Activated naive CD8-positive, alpha-beta T cell treated with anti-CD3 and anti-CD28 coated beads for 36 hours (primary cell): ENCODE measurements at regions not wholly inside any gene's neighbourhood (a gene's known extent, or its start where the extent isn't known, plus 50 kb on each side); places are given as distances from the start of the nearest gene placed in this dataset.

Source experiments
- DNase-seq: peaks from one replicate; pipeline ENCODE4 v3.0.0; 2021
- H3K27ac Mint-ChIP-seq: one replicate; pipeline ENCODE4 v1.8.0; 2022; ENCODE audit warnings: mild to moderate bottlenecking, moderate library complexity, mixed read lengths
- H3K27me3 Mint-ChIP-seq: one replicate; pipeline ENCODE4 v1.8.0; 2022; ENCODE audit warnings: mild to moderate bottlenecking, mixed read lengths
- H3K36me3 Mint-ChIP-seq: one replicate; pipeline ENCODE4 v1.8.0; 2021; ENCODE audit warnings: mild to moderate bottlenecking, mixed read lengths
- H3K4me1 Mint-ChIP-seq: one replicate; pipeline ENCODE4 v1.8.0; 2021; ENCODE audit warnings: mixed read lengths
- H3K4me3 Mint-ChIP-seq: one replicate; pipeline ENCODE4 v1.8.0; 2022; ENCODE audit warnings: mild to moderate bottlenecking, moderate library complexity, mixed read lengths
- H3K9me3 Mint-ChIP-seq: one replicate; pipeline ENCODE4 v1.8.0; 2022; ENCODE audit warnings: mixed read lengths

DNA sequence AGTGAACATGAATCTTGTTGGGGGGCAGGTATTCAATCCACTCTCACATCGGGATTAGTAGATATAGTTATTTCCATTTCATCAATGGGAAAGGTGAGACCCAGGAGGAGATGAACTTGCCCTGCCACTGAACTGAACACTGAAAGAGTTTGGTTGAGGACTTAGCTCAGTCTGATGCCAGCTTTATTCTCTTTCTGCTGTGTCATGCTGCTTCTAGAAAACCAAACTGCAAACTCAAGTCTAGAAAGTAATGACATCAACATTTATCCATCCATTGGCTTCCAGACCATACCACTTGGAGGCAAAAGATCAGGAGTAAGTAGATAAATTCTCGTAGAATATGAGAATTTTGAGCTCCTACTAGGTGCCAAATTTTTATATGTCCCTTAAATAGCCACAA is 288.0 kb upstream of the CTNNB1 start:
- H3K4me1 Mint-ChIP-seq = no peaks in the 10 kb centered on the region
- H3K4me3 Mint-ChIP-seq = no peak overlapping the region
- DNase-seq = no peak
- H3K27me3 Mint-ChIP-seq = peaks cover 3% of the 10 kb centered on the region
- no peaks in the 10 kb centered on the region for H3K36me3 Mint-ChIP-seq
- no peaks in the 10 kb centered on the region for H3K9me3 Mint-ChIP-seq
- no peak overlapping the region for H3K27ac Mint-ChIP-seq

DNA sequence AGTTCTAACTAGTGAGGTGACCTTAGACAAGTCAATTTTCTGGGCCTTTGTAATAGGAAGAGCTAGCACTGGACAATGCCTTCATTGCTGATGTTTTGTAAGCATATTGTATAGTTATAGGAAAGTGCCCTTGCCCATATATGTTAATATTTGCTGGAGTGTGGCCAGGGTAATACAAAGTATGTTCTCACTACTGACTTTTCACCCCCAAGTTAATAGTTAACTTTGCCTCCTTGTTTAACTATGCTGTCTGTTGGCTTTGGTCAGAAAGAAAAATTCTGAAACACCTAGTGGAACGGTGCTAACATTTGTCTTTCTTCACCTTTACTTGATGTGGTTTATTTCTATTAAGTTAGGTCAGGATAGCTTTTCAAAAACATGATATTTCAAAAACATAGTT is 287.4 kb upstream of the CTNNB1 start:
- no peaks in the 10 kb centered on the region for H3K36me3 Mint-ChIP-seq
- DNase-seq = no peak
- H3K27ac Mint-ChIP-seq = no peak overlapping the region
- no peaks in the 10 kb centered on the region for H3K9me3 Mint-ChIP-seq
- H3K27me3 Mint-ChIP-seq = peaks cover 3% of the 10 kb centered on the region
- H3K4me3 Mint-ChIP-seq = no peak overlapping the region
- no peaks in the 10 kb centered on the region for H3K4me1 Mint-ChIP-seq

DNA sequence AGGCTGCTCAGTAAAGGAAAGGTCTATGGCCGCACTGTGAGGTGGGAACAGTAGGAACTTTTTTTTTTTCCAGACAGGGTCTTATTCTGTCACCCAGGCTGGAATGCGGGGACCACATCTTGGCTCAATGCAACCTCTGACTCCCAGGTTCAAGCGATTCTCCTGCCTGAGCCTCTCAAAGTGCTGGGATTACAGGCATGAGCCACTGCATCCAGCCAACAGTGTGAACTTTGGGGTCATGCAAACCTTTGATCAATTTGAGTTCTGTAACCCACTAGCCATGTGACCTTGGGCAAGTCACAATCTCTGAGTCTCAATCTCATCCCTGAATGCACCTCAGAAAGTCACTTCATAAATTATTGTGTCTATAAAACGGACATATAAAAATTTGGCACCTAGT is 286.8 kb upstream of the CTNNB1 start:
- H3K4me3 Mint-ChIP-seq = no peak overlapping the region
- no peaks in the 10 kb centered on the region for H3K36me3 Mint-ChIP-seq
- no peak overlapping the region for H3K27ac Mint-ChIP-seq
- peaks cover 3% of the 10 kb centered on the region for H3K27me3 Mint-ChIP-seq
- H3K4me1 Mint-ChIP-seq = no peaks in the 10 kb centered on the region
- no peak for DNase-seq
- no peaks in the 10 kb centered on the region for H3K9me3 Mint-ChIP-seq

DNA sequence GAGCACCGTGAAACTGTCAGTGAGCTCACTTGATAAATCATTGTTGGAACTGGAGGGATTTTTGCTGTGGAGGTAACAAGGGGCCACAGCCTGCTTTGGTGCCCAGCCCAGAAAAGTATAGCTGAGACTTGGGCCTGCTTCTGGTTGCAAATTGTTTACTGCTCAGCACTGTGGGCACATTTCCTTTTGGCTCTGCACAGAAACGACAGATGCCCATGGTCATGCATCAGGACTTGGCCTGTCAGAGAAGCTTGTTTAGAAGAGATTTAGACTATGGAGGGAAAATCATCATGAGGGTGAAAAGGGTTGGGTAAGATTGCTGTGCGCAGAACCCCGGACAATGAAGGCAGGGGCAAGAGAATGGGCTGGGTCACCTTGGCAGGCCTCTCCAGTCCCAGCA is 286.1 kb upstream of the CTNNB1 start:
- Mint-ChIP-seq H3K36me3 (no peaks in the 10 kb centered on the region), H3K27ac (no peak overlapping the region)
- no peak for DNase-seq

DNA sequence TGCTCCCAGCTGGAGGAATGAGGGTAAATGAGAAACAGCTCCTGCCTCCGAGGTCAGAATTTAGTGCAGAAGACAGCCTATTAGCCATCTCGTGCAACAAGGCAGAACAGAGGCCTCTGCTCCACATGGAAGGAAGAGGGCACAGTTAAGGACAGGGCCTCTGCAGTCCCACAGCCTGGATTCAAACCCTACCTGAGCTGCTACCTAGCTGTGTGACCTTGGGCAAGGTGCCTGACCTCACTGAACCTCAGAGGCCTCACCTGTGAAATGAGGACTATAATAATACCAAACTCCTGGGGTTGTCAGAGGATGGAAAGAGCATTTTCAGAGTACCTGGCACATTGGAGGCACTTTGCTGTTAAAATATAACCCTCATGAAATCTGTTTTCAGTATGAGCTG is 285.7 kb upstream of the CTNNB1 start:
- DNase-seq = no peak
- Mint-ChIP-seq H3K4me3 (no peak overlapping the region), H3K9me3 (no peaks in the 10 kb centered on the region), H3K4me1 (no peaks in the 10 kb centered on the region), H3K27ac (no peak overlapping the region), H3K27me3 (peaks cover 3% of the 10 kb centered on the region), H3K36me3 (no peaks in the 10 kb centered on the region)

More for the DNA sequence above, 286.1 kb upstream of the CTNNB1 start:
- Mint-ChIP-seq H3K4me1 (no peaks in the 10 kb centered on the region), H3K9me3 (no peaks in the 10 kb centered on the region), H3K27me3 (peaks cover 3% of the 10 kb centered on the region), H3K4me3 (no peak overlapping the region)

DNA sequence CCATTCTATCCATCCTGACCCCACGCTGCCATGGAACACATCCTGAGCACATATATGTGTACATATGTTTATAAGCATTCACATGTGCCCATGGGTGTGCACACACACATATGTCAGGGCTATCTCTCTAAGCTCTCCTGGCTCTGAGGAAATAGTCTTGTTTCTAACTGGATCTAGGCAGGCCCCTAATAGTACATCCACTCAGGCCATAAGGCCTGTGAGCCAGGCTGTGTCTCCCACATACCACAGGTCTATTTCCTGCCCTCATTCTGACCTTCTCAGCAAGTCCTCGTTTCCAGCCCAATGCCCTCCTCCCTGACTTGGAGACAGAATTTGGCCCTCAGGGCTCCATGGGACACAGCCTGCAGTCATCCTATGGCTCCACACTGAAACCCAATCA is 284.8 kb upstream of the CTNNB1 start:
- Mint-ChIP-seq H3K4me1 (no peaks in the 10 kb centered on the region), H3K9me3 (no peaks in the 10 kb centered on the region), H3K27ac (no peak overlapping the region), H3K27me3 (peaks cover 3% of the 10 kb centered on the region), H3K36me3 (no peaks in the 10 kb centered on the region), H3K4me3 (no peak overlapping the region)
- DNase-seq = no peak

DNA sequence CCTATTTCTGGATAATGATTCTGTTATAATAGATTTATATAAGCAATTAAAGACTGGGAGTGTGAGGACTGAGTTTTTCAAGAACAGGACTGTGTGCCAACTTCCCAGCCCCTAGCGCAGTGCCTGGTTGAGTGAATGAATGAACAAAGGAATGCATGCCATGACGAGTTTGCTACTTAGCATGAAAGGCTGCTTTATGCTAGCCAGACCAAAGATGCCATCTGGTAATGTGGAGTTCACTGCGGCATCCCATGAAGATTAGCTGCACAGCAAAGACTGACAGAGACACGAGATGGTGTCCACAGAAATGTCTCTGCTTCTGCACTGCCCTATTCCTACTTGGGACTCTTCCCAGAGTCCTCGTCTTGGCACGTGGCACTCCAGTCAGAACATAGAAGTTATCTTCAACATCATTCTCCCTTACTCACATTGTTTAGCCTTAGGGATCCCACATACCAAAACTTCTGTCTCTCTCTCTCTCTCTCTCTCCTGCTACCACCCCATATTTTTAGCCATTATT is 283.9 kb upstream of the CTNNB1 start:
- H3K4me3 Mint-ChIP-seq = no peak overlapping the region
- H3K36me3 Mint-ChIP-seq = no peaks in the 10 kb centered on the region
- no peak overlapping the region for H3K27ac Mint-ChIP-seq

DNA sequence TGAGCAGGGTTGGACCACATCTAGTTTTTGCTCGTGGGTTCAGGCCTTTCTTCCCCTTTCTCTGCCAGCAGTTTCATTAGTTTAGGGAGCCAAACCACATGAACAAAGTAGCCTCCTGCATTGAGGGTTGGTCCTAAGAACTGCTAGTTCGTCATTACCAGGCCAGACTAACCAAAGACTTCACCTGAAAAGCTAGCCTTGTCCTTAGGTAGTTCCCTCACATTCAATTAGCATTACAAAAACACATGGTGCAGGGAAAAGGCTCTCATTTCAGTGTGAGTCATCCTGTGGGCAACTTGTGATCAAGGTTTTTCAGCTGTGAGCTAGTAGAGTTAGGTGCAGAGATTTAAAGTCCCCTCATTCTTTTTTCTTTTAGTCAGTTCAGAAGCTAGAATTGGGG is 279.3 kb upstream of the CTNNB1 start:
- Mint-ChIP-seq H3K27me3 (no peaks in the 10 kb centered on the region), H3K9me3 (no peaks in the 10 kb centered on the region), H3K27ac (no peak overlapping the region), H3K36me3 (no peaks in the 10 kb centered on the region), H3K4me1 (no peaks in the 10 kb centered on the region), H3K4me3 (no peak overlapping the region)
- no peak for DNase-seq

More for the DNA sequence above, 283.9 kb upstream of the CTNNB1 start:
- Mint-ChIP-seq H3K27me3 (peaks cover under 1% of the 10 kb centered on the region), H3K9me3 (no peaks in the 10 kb centered on the region), H3K4me1 (no peaks in the 10 kb centered on the region)
- DNase-seq = no peak

DNA sequence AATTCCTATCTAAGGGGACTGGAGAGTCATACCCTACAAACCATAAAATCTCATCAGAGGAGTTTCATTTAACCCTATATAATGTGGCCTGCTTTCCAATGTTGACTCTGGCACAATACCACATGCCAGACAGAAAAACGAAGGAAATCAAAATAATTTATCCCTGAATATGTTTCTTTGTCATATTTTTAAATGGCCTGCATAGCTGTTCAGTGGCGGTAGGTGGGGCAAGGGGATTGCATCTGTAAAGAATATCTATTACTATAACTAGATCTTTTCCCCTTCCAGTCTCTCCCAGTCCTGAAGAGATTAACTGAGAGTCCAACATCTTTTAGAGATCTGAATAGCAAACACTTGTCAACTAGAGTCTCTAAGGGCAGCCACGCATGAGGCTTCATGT is 278.1 kb upstream of the CTNNB1 start:
- H3K27ac Mint-ChIP-seq = no peak overlapping the region

DNA sequence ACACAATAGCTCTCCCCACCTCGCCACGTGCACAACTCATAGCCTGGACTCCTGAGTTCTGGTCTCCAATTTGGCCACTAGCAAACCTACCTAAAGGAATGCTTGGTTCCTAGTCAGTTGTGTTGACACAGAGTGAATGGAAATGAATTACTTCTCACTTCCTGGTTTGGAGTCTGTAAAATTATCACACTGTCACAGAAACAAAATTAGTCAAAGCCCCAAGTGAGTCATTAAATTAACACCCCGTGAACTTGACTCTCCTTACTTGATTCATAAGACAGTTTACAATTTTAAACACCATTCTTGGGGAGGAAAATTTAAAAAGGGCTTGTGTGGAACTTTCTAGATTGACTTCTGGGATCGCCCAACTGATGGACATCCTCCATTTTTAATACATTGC is 276.2 kb upstream of the CTNNB1 start:
- no peak for DNase-seq
- H3K27ac Mint-ChIP-seq = no peak overlapping the region
- H3K36me3 Mint-ChIP-seq = no peaks in the 10 kb centered on the region
- no peak overlapping the region for H3K4me3 Mint-ChIP-seq
- peaks cover 9% of the 10 kb centered on the region for H3K27me3 Mint-ChIP-seq
- no peaks in the 10 kb centered on the region for H3K4me1 Mint-ChIP-seq
- H3K9me3 Mint-ChIP-seq = no peaks in the 10 kb centered on the region

More for the DNA sequence above, 278.1 kb upstream of the CTNNB1 start:
- Mint-ChIP-seq H3K36me3 (no peaks in the 10 kb centered on the region), H3K27me3 (no peaks in the 10 kb centered on the region), H3K9me3 (no peaks in the 10 kb centered on the region), H3K4me3 (no peak overlapping the region), H3K4me1 (no peaks in the 10 kb centered on the region)
- no peak for DNase-seq

DNA sequence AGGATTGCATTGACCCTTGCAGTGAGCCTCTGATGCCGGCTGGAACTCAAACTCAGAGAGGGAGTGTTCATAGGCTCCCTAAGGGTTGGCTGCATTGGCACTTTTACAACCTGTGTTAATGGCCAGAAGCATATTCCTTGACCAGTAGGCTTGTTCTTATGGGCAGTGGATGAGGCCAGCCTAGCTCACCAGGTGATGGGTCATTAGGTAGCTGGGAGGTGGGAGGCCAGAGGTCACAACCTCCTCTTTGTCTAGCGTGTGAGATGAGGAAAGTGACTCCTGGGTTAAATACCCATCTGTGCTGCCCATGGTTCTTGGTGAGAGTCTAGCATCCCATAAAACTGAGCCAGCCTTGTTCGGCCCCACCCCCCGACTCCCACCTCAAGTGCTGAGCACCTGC is 275.7 kb upstream of the CTNNB1 start:
- no peak for DNase-seq
- Mint-ChIP-seq H3K27me3 (peaks cover 14% of the 10 kb centered on the region), H3K27ac (no peak overlapping the region), H3K4me3 (no peak overlapping the region), H3K4me1 (no peaks in the 10 kb centered on the region), H3K9me3 (no peaks in the 10 kb centered on the region), H3K36me3 (no peaks in the 10 kb centered on the region)

DNA sequence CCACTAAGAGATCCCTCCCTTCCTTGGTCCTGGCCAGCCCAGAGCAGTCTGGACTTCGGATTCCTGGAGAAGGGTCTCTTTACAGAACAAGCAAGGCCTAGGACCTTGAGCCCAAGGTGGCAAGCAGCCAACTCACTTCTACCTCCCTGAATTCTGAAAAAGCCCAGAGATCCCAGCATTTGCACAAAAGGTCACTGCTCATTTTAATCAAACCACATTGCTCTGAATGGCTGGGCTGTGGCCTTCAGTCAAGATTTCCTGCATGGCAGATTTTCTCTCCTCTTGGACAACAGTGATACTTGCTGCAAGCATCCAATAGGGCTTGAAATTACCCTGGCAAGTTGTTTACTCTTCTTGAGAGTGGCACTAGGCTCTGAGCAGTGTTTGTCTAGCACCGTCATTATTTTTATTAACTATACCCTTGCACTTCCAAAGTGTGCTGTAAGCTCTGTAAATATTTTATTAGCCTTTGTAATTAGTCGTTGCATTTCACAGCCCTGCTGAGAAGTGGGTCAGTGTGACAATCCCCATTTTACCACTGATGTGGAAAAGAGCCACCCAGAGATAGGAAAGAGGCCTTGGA is 274.7 kb upstream of the CTNNB1 start:
- peaks cover 17% of the 10 kb centered on the region for H3K27me3 Mint-ChIP-seq
- H3K4me3 Mint-ChIP-seq = no peak overlapping the region
- H3K9me3 Mint-ChIP-seq = no peaks in the 10 kb centered on the region
- peaks cover under 1% of the 10 kb centered on the region for H3K36me3 Mint-ChIP-seq
- H3K4me1 Mint-ChIP-seq = no peaks in the 10 kb centered on the region
- no peak for DNase-seq
- H3K27ac Mint-ChIP-seq = no peak overlapping the region

DNA sequence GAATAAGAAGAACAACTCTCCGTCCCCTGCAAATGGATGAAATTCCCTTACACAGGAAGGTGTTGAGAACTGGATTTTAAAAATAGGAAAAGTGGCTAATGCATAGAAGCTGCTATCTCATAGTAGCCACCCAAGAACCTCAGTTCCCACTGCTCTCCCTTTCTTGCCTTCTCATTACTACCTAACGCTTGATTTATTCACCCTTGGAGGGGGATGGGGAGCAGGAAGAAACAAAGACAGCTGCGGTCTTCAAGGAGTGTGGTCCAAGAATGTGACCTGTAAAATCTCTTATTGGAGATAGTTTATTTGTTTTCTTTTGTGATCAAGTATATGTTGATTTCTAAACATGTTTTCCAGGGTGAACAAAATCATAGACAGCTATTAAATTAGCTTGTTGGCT is 274.1 kb upstream of the CTNNB1 start:
- H3K4me3 Mint-ChIP-seq = no peak overlapping the region
- H3K9me3 Mint-ChIP-seq = no peaks in the 10 kb centered on the region

DNA sequence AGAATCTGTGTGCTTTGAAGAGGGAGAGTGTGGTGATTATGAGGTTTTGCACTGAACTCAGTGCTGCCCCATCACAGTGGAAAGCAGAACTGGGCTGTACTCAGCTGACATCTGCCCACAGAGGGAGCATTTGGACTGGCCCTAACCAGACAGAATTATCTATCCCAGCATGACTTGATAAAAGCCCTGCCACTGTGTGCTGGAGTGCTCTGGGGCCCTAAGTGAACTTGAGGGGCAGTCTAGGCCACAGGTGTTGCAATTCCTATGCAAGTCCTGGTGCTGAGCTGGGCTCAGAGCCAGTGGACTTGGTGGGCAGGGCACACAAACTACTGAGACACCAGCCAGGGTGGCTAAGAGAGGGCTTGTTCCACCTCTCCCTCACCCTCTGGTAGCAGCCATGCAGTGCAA is 269.2 kb upstream of the CTNNB1 start:
- no peak overlapping the region for H3K4me3 Mint-ChIP-seq
- H3K9me3 Mint-ChIP-seq = peaks cover 13% of the 10 kb centered on the region
- no peaks in the 10 kb centered on the region for H3K4me1 Mint-ChIP-seq
- no peak for DNase-seq
- H3K27me3 Mint-ChIP-seq = peaks cover 21% of the 10 kb centered on the region
- no peak overlapping the region for H3K27ac Mint-ChIP-seq
- peaks cover 3% of the 10 kb centered on the region for H3K36me3 Mint-ChIP-seq

More for the DNA sequence above, 274.1 kb upstream of the CTNNB1 start:
- Mint-ChIP-seq H3K27me3 (peaks cover 21% of the 10 kb centered on the region), H3K36me3 (peaks cover 1% of the 10 kb centered on the region), H3K4me1 (no peaks in the 10 kb centered on the region), H3K27ac (no peak overlapping the region)
- DNase-seq = no peak

DNA sequence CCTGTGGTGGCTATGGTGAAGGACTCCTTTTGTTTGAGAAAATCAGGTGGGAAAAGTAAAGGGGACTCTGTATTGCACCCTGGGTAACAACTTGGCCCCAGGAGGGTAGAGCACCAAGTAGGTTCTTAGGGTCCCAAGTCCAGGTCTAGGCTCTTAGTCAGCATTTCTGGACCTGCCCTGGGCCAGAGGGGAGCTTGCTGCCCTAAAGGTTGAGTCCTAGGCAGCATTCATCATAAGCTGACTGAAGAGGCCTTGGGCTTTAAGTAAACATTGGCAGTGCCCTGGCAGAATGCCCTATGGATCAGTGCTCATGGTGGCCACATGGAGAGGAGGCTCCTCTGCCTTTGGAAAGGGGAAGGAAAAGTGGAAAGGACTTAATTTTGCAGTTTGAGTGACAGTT is 268.5 kb upstream of the CTNNB1 start:
- Mint-ChIP-seq H3K27ac (no peak overlapping the region), H3K27me3 (peaks cover 21% of the 10 kb centered on the region), H3K4me1 (no peaks in the 10 kb centered on the region), H3K4me3 (no peak overlapping the region), H3K36me3 (peaks cover 3% of the 10 kb centered on the region), H3K9me3 (peaks cover 13% of the 10 kb centered on the region)
- no peak for DNase-seq

DNA sequence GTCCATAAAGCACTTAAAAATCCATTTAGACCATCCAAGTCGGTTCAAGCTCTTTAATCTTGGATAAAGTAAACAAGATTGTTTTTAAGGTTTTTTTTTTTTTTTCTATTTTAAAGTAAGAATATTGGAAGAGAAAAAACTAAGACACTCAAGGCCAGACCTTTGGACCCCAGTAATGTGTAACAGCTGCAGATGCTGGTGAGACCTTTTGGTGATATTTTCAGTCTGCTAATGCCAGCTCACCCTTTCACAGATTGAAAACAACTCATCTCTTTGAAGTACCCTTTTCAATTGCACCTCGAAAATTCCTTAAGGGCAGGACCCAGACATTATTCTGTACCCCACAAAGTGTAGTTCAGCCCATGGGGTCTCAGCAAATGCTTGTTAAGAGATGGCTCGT is 260.7 kb upstream of the CTNNB1 start:
- Mint-ChIP-seq H3K4me3 (no peak overlapping the region), H3K4me1 (no peaks in the 10 kb centered on the region), H3K27ac (no peak overlapping the region), H3K36me3 (no peaks in the 10 kb centered on the region), H3K9me3 (peaks cover under 1% of the 10 kb centered on the region), H3K27me3 (no peaks in the 10 kb centered on the region)
- DNase-seq = no peak
